ENCODE measurements at regions not wholly inside any gene's neighbourhood (a gene's known extent, or its start where the extent isn't known, plus 50 kb on each side); places are given as distances from the start of the nearest gene placed in this dataset.

- TF ChIP-seq CTCF (IDR thresholded peaks at IDR 0.05) (no peak), EZH2 (IDR thresholded peaks at IDR 0.05; ENCODE audit: borderline replicate concordance, insufficient read depth, low read depth, low read length, poor library complexity, severe bottlenecking) (no peak)
These were observed 2381.7 kb downstream of the MAT2B start for GRCh38 chr5:165887147-165887546.
